GM12872 (cell line): ENCODE measurements at regions not wholly inside any gene's neighbourhood (a gene's known extent, or its start where the extent isn't known, plus 50 kb on each side); places are given as distances from the start of the nearest gene placed in this dataset.

Experiments
- CTCF ChIP-seq: IDR thresholded peaks from 3 replicates; pipeline ENCODE4 v1.5.1; 2011; ENCODE audit warnings: low read depth, mild to moderate bottlenecking, low read length, moderate library complexity; ENCODE audit not compliant: insufficient read depth

DNA sequence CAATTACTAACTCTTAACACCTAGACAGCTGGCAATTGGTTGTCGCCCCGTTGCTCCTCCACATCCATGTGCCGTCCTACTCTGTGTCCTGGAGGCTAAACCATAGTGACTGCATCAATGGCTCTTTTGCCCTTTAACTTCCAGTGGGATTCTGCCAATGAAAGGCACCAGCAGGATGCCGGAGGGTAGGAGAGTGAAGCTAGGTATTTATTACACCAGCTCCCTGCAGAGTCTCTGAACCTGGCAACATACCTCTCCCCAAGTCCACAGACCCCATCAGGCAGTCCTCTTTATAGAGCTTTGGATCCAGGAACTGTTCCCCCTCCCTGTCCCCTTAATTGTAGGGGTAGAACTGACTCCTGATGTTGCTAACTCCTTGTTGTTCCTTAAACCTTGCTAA lies 426.8 kb downstream of the HNRNPD start:
- TF ChIP-seq CTCF: no peak

DNA sequence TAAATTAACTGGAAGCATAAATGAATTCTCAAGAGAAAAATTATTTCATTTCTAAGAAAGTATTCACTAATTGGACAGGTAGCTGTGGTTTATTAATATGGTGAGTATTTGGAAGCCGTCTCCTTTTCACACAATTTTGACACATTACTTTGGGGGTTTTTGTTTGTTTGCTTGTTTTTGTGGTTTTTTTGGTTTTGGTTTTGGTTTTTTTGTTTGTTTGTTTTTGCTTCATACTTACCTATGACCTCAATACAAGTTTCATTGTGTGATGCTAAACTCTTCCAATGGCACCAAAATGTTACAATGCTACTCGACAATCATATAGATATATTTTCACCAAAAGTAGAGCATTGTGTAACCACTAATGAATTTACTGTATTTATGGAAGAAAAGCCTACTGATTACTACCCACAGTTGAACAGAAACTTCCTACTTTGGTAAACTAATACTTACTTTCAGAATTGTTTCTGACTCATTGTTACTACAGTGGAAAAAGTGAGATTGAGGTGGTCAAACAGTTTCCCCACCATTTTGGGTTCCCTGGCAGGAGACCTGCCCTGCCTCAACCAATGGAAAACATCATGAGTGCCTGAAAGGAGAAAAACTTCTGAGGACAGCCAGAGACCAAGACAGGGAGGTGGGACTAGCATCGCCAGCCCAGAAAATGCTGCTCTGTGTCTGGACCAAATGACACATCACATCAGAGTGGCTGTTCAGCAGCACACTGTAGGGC lies 443.1 kb downstream of the HNRNPD start:
- TF ChIP-seq CTCF: no peak

DNA sequence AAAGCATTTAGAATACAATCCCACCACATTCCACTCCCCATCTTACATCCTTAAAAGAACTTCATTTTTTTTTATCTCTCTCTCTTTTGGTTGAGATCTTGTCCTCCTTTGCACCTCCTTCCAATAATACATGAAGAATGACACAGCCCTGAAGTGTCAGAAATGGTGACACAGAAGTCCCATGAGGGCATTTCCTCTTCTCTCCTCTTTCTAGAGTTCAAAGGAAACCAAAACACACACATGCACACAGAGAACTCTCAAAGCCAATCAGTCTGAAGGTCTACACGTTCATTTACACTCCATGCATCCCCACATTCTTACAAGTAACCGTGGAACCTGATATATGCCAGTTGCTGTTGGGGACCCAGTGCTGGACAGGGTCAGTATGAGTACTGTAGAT lies 450.7 kb downstream of the HNRNPD start:
- no peak for TF ChIP-seq CTCF

GRCh38 chr4:81922313-81922712 lies 450.6 kb upstream of the RASGEF1B start:
- TF ChIP-seq CTCF: no peak

DNA sequence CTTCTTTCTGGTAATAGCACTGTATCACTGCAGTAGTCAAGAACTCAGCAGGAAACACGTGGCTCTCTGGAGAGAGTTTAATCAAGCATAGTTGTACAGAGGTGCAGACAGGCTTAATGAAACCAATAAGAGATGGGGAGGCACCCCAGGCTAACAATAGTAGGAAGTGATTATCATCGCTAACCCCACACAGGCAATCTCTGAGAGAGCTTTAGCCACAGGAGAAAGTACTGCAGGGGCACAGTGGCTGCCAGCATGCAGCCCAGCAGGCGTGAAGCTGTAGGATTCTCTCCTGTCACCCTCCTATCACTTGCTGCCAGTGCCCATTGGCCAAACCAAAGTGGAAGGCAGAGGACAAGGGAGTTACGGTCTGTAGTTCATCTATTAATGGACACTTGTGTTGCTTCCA lies 450.0 kb upstream of the RASGEF1B start:
- no peak for TF ChIP-seq CTCF

DNA sequence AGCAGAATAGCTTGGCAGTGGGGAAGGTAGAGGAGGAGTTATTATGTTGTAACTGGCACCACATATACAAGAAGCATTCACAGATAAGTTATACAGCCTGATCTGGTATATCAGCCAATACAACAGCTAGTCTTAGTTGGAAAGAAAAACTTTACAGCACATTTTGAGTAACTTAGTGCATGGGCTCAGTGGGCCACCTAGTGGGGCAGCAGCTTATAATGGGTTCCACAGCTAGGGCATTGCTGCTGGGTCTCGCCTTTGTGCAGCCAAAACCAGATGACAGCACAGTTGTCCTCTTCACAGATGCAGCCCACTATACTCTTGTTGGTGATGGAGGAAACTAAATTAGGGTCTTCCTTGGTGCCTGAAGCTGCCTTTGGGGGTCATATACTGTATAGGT lies 448.1 kb upstream of the RASGEF1B start:
- peak; percentile 42; the same call in 1 of the 3 replicates for TF ChIP-seq CTCF

GRCh38 chr4:81919223-81919622 lies 447.5 kb upstream of the RASGEF1B start:
- TF ChIP-seq CTCF: peak; percentile 67

DNA sequence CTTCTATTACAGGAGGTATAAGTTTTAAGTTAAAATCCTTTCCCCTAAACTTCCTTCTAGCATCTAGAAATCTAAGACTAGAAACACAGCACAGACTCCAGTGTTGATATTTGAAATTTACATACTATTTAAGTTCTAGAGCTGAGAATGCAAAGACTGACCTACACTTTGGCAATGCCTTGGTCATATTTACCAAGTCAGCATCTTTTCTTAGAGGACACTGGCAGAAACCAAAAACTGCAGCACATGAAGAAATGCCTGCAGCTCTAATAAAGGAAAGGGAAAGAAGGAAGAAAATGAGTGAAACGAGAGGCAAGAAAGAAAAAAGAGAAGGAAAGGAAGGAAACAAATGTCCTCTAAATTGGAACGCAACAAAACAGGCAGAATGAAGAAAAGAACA lies 443.7 kb upstream of the RASGEF1B start:
- TF ChIP-seq CTCF: no peak
